ES-I3 (cell line): ENCODE measurements at regions not wholly inside any gene's neighbourhood (a gene's known extent, or its start where the extent isn't known, plus 50 kb on each side); places are given as distances from the start of the nearest gene placed in this dataset.

Experiments
- H3K36me3 ChIP-seq: 2 replicates; pipeline ENCODE4 v1.6.1; 2013; ENCODE audit warnings: mild to moderate bottlenecking, low read length, control low read depth, moderate library complexity; ENCODE audit not compliant: insufficient read depth
- H3K4me1 ChIP-seq: 2 replicates; pipeline ENCODE4 v1.6.1; 2013; ENCODE audit warnings: mild to moderate bottlenecking, control low read depth, low read length; ENCODE audit not compliant: insufficient read depth
- H3K9ac ChIP-seq: 2 replicates; pipeline ENCODE4 v1.6.1; 2013; ENCODE audit warnings: low read depth, mild to moderate bottlenecking, low read length, moderate library complexity
- H3K9me3 ChIP-seq: 2 replicates; pipeline ENCODE4 v1.6.1; 2013; ENCODE audit warnings: mild to moderate bottlenecking, low read length, moderate library complexity; ENCODE audit not compliant: control insufficient read depth, insufficient read depth

- Histone ChIP-seq H3K9me3 (peaks cover 6% of the 10 kb centered on the region; the same call in 1 of the 2 replicates), H3K4me1 (no peaks in the 10 kb centered on the region; the same call in none of the 2 replicates), H3K36me3 (no peaks in the 10 kb centered on the region), H3K9ac (no peak overlapping the region)
These were observed 184.9 kb upstream of the CDH11 start for GRCh38 chr16:65306722-65307121.

GRCh38 chr16:65306300-65306699 is 184.4 kb upstream of the CDH11 start:
- no peak overlapping the region for H3K9ac ChIP-seq
- peaks cover 6% of the 10 kb centered on the region; the same call in 1 of the 2 replicates for H3K9me3 ChIP-seq
- no peaks in the 10 kb centered on the region for H3K36me3 ChIP-seq
- no peaks in the 10 kb centered on the region; the same call in none of the 2 replicates for H3K4me1 ChIP-seq

DNA sequence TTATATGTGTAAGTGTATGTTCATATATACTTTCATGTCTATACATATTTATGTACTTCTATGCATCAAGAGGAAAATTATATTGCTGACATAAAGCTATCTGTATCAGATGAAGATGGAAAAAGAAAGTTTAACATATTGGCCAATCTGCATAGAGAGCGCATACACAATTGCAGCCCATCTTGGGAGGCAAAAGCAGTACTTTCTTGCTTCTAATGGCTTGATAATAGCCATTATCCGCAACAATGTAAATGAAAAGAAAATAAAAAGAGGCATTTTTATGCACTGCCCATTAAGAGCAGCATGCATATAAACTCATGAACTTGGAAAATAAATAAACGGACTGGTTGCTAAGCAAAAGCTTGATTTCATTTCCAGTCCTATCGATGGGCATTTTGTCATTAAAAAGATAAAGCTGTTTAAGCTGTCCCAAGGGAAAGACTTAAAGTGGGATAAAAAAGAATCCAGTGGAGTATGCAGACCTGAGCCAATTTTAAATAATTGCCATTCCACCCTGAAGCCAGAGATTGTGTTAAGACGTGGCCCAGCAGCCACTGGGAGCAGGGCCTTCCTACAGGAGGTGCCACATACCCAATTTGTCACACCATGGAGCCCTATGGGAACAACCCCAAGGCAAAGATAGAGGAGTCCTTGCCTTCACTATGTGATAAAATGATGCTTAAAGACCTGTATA is 183.6 kb upstream of the CDH11 start:
- H3K36me3 ChIP-seq: no peaks in the 10 kb centered on the region
- H3K9ac ChIP-seq: no peak overlapping the region
- H3K4me1 ChIP-seq: no peaks in the 10 kb centered on the region; the same call in none of the 2 replicates
- H3K9me3 ChIP-seq: peaks cover 6% of the 10 kb centered on the region; the same call in 1 of the 2 replicates

DNA sequence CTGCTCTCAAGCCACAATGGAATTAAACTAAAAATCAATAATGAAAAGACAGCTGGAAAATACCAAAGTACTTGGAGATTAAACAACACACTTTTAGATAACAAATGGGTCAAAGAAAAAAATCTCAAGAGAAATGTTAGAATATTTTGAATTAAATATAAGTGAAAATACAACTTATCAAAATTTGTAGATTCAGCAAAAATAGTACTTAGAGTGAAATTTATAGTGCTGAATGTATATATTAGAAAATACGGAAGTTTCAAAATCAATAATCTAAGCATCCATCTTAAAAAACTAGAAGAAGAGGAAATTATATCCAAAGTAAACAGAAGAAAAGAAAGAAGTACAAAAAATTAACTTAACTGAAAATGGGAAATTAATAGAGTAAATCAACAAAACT is 179.2 kb upstream of the CDH11 start:
- H3K36me3 ChIP-seq: no peaks in the 10 kb centered on the region
- no peak overlapping the region for H3K9ac ChIP-seq
- H3K4me1 ChIP-seq: peaks cover 5% of the 10 kb centered on the region; the same call in 1 of the 2 replicates
- peaks cover 6% of the 10 kb centered on the region; the same call in 1 of the 2 replicates for H3K9me3 ChIP-seq

DNA sequence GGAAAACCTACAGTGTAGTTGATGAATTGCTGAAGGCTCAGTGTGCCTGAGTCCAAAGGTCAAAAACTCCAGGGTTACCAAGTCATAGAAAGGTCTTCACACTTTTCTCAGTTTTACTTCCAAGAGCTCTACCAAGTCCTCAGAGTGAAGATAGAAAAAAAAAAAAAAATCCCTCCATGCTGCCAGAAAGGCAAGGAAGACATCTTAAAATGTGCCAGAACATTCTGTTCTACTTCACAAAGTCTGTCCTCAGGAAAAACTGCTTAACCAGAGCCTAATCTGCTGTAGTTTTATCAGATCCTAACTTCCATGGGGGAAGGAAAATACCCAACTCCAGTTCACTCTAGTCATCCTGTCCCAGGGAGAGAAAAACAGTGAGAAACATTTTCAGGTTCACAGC is 175.6 kb upstream of the CDH11 start:
- no peak overlapping the region for H3K9ac ChIP-seq
- H3K9me3 ChIP-seq: peaks cover under 1% of the 10 kb centered on the region; the same call in 1 of the 2 replicates
- peaks cover 17% of the 10 kb centered on the region for H3K4me1 ChIP-seq
- H3K36me3 ChIP-seq: no peaks in the 10 kb centered on the region

DNA sequence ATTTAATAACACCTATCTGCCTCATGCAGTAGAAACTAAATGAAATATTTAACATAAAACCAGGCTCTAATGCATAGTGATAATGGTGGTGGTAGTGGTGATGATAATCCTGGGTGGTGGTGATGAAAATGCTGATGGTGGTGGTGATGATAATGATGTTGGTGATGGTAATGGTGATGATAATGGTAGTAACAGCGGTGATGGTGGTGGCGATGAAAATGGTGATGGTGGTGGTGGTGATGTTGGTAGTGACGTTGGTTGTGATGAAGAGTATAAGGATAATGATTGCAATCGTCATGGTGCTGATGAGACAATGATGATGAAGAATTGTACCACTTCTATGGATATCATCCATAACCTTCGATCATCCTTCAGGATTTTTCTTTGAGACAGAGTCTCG is 173.7 kb upstream of the CDH11 start:
- H3K4me1 ChIP-seq: peaks cover 17% of the 10 kb centered on the region
- H3K36me3 ChIP-seq: no peaks in the 10 kb centered on the region
- no peak overlapping the region for H3K9ac ChIP-seq
- H3K9me3 ChIP-seq: no peaks in the 10 kb centered on the region

DNA sequence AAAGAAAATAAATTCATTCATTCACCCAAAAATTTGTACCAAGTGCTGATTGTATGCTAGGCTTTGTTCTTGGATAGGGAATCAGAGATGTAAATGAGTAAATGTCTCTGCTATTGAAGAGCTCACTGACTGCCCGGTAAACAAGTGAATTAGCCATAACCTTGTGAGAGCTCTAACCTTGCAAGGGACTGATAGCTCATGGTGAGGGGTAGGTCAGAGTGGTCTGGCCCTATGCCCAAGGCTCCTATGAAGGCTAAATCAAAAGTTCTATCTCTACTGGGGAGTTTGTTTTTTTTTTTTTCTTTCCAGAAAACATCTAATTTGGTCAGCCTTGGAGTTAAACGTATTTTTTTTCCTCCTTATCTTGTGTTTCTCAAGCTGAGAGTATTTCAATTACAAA is 172.8 kb upstream of the CDH11 start:
- H3K4me1 ChIP-seq: peaks cover 17% of the 10 kb centered on the region
- no peaks in the 10 kb centered on the region for H3K36me3 ChIP-seq
- no peak overlapping the region for H3K9ac ChIP-seq
- no peaks in the 10 kb centered on the region for H3K9me3 ChIP-seq

DNA sequence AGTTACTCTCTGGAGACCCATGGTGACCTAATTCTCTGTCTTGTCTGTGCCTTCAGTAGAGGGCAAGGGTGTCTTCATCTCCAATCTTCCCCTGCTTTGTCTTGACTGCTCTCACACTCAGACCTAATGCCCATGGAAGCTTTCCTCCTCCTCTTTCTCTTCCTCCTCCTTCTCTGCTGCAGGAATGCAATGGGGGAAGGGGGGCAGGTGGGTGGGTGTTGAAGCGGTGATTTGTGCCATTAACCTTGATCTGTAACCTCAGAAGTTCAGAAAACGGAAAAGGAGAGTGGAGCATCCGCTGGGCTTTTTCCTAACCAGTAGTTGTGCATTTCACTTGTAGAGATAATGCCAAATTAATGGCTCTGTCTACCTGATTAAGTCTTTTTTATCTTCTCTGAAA is 172.3 kb upstream of the CDH11 start:
- Histone ChIP-seq H3K9me3 (no peaks in the 10 kb centered on the region), H3K4me1 (peaks cover 17% of the 10 kb centered on the region), H3K36me3 (no peaks in the 10 kb centered on the region), H3K9ac (no peak overlapping the region; the same call in 1 of the 2 replicates)

DNA sequence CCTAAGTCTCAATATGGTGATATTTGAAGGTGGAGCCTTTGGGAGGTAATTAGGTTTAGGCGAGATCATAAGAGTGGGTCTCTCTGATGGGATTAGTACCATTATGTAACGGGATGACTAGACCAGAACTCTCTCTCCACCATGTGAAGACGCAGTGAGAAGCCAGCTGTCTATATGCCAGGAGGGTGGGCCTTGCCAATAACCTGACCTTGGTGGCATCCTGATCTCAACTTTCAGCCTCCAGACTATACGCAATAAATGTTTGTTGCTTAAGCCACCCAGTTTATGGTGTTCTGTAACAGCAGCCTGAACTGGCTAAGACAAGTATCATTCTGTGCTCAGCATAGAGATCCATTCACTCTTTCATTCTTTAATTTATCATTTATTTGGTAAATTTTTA is 167.2 kb upstream of the CDH11 start:
- H3K36me3 ChIP-seq: no peaks in the 10 kb centered on the region
- H3K9me3 ChIP-seq: no peaks in the 10 kb centered on the region
- H3K9ac ChIP-seq: no peak overlapping the region
- H3K4me1 ChIP-seq: peaks cover 28% of the 10 kb centered on the region

- Histone ChIP-seq H3K9me3 (no peaks in the 10 kb centered on the region), H3K4me1 (peaks cover 32% of the 10 kb centered on the region), H3K36me3 (no peaks in the 10 kb centered on the region), H3K9ac (no peak overlapping the region)
These were observed 165.4 kb upstream of the CDH11 start for GRCh38 chr16:65287307-65287706.

- no peak overlapping the region for H3K9ac ChIP-seq
- H3K36me3 ChIP-seq: no peaks in the 10 kb centered on the region
- H3K9me3 ChIP-seq: no peaks in the 10 kb centered on the region
- peaks cover 50% of the 10 kb centered on the region for H3K4me1 ChIP-seq
These were observed 163.5 kb upstream of the CDH11 start for GRCh38 chr16:65285128-65286048.

- peaks cover 55% of the 10 kb centered on the region for H3K4me1 ChIP-seq
- H3K9ac ChIP-seq: no peak overlapping the region
- no peaks in the 10 kb centered on the region for H3K9me3 ChIP-seq
- H3K36me3 ChIP-seq: no peaks in the 10 kb centered on the region
These were observed 162.8 kb upstream of the CDH11 start for GRCh38 chr16:65284626-65285025.

DNA sequence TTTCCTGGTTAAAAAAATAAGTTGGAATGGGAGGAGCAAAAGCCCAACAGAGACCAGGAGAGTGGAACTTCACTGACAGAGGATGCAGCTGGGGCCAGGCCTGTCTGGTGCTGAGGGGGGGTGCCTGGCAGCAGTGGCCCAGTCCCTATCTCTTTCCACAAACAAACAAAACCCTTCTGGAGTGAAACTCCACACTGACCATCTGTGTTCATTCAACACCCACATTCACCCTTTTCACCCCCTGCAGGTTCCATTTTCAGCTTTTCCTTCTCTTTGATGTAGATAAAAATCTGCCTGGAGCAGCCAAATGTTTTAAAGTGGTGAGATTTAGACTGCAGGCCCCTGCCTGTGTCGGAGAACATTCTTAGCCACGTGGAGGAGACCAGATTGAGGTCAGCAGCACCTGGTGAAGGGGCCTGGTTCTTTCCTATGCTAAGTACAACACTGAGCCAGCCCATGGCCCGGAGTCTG is 161.4 kb upstream of the CDH11 start:
- Histone ChIP-seq H3K36me3 (no peaks in the 10 kb centered on the region), H3K9me3 (no peaks in the 10 kb centered on the region), H3K4me1 (peaks cover 59% of the 10 kb centered on the region), H3K9ac (no peak overlapping the region)

DNA sequence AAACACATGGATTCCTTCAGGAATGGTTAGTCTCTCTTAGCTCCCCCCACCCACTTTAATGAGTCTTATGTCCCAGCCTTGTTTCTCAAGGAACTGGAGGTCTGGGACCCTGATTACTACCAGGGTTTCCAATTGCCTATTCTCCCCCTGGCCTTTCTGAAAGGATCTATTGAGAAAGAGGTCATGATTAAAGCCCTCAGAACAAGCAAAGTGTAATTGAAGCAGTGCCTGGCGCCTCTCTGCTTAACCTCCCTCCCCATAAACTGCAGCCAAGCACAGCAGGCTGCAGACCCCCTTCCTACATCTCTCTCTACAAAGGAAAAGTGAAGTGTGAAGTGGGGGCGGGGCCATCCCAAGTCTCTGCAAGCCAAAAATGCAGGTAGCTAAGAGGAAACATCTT is 159.7 kb upstream of the CDH11 start:
- Histone ChIP-seq H3K36me3 (no peaks in the 10 kb centered on the region), H3K9me3 (no peaks in the 10 kb centered on the region), H3K4me1 (peaks cover 52% of the 10 kb centered on the region), H3K9ac (no peak overlapping the region)
